Stimulated activated CD4-positive, alpha-beta T cell treated with anti-CD3 and anti-CD28 coated beads, Interleukin-1b, Interleukin-23, amount 100 ng/mL, for 1 hour (primary cell): ENCODE measurements at regions not wholly inside any gene's neighbourhood (a gene's known extent, or its start where the extent isn't known, plus 50 kb on each side); places are given as distances from the start of the nearest gene placed in this dataset.
"Not testable (repeated sequence)": the region's sequence is repeated elsewhere in the genome, so short reads cannot be mapped to it uniquely, and the experiment has no call there.

Experiments used
- DNase-seq, 2 donors: peaks; one replicate each; pipeline ENCODE4 v3.0.0-alpha.2; 2020; ENCODE audit warnings: low read depth in 2 of 2

GRCh38 chr1:104776-105175, 346.7 kb downstream of the OR4F29 start:
- not testable (repeated sequence) for DNase-seq

GRCh38 chr1:99481-99880, 352.0 kb downstream of the OR4F29 start:
- not testable (repeated sequence) for DNase-seq

GRCh38 chr1:98811-99210, 352.7 kb downstream of the OR4F29 start:
- not testable (repeated sequence) for DNase-seq

GRCh38 chr1:91279-91678, 360.2 kb downstream of the OR4F29 start:
- DNase-seq: not testable (repeated sequence)

- DNase-seq: not testable (repeated sequence)
These were observed 363.4 kb downstream of the OR4F29 start for GRCh38 chr1:88110-88509.

GRCh38 chr1:79152-79551, 372.3 kb downstream of the OR4F29 start:
- not testable (repeated sequence) for DNase-seq

GRCh38 chr1:65119-65518, 386.4 kb downstream of the OR4F29 start, which contains the start of gene OR4F5:
Gene OR4F5 (plus strand): TSS chr1:65419.
- DNase-seq: not testable (repeated sequence)

- not testable (repeated sequence) for DNase-seq
These were observed 395.4 kb downstream of the OR4F29 start for GRCh38 chr1:56014-56531.

GRCh38 chr1:53182-53581, 398.3 kb downstream of the OR4F29 start:
- DNase-seq: not testable (repeated sequence)

GRCh38 chr1:41965-42466, 409.5 kb downstream of the OR4F29 start:
- DNase-seq: not testable (repeated sequence)

GRCh38 chr1:41197-41596, 410.3 kb downstream of the OR4F29 start:
- not testable (repeated sequence) for DNase-seq

- DNase-seq: not testable (repeated sequence)
These were observed 422.3 kb downstream of the OR4F29 start for GRCh38 chr1:29183-29582.

GRCh38 chr1:17298-17697, 434.2 kb downstream of the OR4F29 start:
- DNase-seq: not testable (repeated sequence)

- not testable (repeated sequence) for DNase-seq
These were observed 435.5 kb downstream of the OR4F29 start for GRCh38 chr1:16025-16424.

GRCh38 chr1:9941-10717, 441.3 kb downstream of the OR4F29 start:
- DNase-seq: not testable (repeated sequence)
